HG02938 (cell line): ENCODE measurements at regions not wholly inside any gene's neighbourhood (a gene's known extent, or its start where the extent isn't known, plus 50 kb on each side); places are given as distances from the start of the nearest gene placed in this dataset.

Experiments
- ATAC-seq: cut with Tn5 transposase; IDR thresholded peaks from one replicate; pipeline ENCODE4 v1.9.1; 2021; ENCODE audit warnings: mild to moderate bottlenecking, moderate library complexity; ENCODE audit not compliant: unreplicated experiment

GRCh38 chr3:168212664-168213285 is 117.1 kb upstream of the GOLIM4 start:
- ATAC-seq, result no peak

GRCh38 chr3:168205451-168205850 is 109.7 kb upstream of the GOLIM4 start:
- ATAC-seq, result no peak

GRCh38 chr3:168197162-168197561 is 101.4 kb upstream of the GOLIM4 start:
- ATAC-seq, result no peak

- ATAC-seq, result no peak
Observed at GRCh38 chr3:168191856-168192255, 96.1 kb upstream of the GOLIM4 start.

- no peak for ATAC-seq
Observed at GRCh38 chr3:168187233-168187632, 91.5 kb upstream of the GOLIM4 start.

- ATAC-seq, result no peak
Observed at GRCh38 chr3:168186293-168186983, 90.7 kb upstream of the GOLIM4 start.

- ATAC-seq, result no peak
Observed at GRCh38 chr3:168183774-168184173, 88.0 kb upstream of the GOLIM4 start.

GRCh38 chr3:168168743-168169142 is 73.0 kb upstream of the GOLIM4 start:
- no peak for ATAC-seq

- ATAC-seq, result peak; percentile 57
Observed at GRCh38 chr3:168165390-168166269, 69.9 kb upstream of the GOLIM4 start.

GRCh38 chr3:168162172-168162571 is 66.4 kb upstream of the GOLIM4 start:
- no peak for ATAC-seq

GRCh38 chr3:168161696-168162095 is 66.0 kb upstream of the GOLIM4 start:
- ATAC-seq, result no peak

GRCh38 chr3:168157903-168158302 is 62.2 kb upstream of the GOLIM4 start:
- no peak for ATAC-seq

- no peak for ATAC-seq
Observed at GRCh38 chr3:168157099-168157700, 61.5 kb upstream of the GOLIM4 start.

- ATAC-seq, result no peak
Observed at GRCh38 chr3:168156479-168156878, 60.8 kb upstream of the GOLIM4 start.

GRCh38 chr3:168155303-168155702 is 59.6 kb upstream of the GOLIM4 start:
- no peak for ATAC-seq

GRCh38 chr3:168154089-168154488 is 58.4 kb upstream of the GOLIM4 start:
- no peak for ATAC-seq

GRCh38 chr3:168152149-168152548 is 56.4 kb upstream of the GOLIM4 start:
- no peak for ATAC-seq
